GM12878 (cell line): ENCODE measurements at regions not wholly inside any gene's neighbourhood (a gene's known extent, or its start where the extent isn't known, plus 50 kb on each side); places are given as distances from the start of the nearest gene placed in this dataset.

Experiments used
- ATAC-seq: fragments of 200-7000 bp; cut with Tn5 transposase; 3 replicates; pipeline ENCODE4 v1.9.1; 2020; ENCODE audit warnings: mild to moderate bottlenecking, moderate library complexity
- BruUV-seq: library from RNA; stranded (reverse); fragments of 400-500 nt; replicated peaks from 2 replicates; lab custom pipeline; 2021; lab: Mats Ljungman, UMichigan
- CTCF ChIA-PET: fragments of 300-600 bp; sonication (Branson Sonifier 250); formaldehyde crosslinking; extraction: SDS; loops from one replicate; lab custom pipeline; 2021; ENCODE audit warnings: inconsistent platforms; lab: Yijun Ruan, JAX
- POLR2A ChIA-PET: fragments of 350-600 bp; formaldehyde crosslinking; extraction: SDS; loops from one replicate; lab custom pipeline; 2021; ENCODE audit warnings: inconsistent platforms; lab: Charles Lee
- RAD21 ChIA-PET: fragments of 300-600 bp; sonication (Branson Sonifier 250); formaldehyde crosslinking; loops from one replicate; lab custom pipeline; 2023; ENCODE audit warnings: antibody characterized with exemption; ENCODE audit not compliant: unreplicated experiment; lab: Charles Lee
- SMC1A ChIA-PET: fragments of 300-600 bp; sonication (Branson Sonifier 250); formaldehyde crosslinking; loops from one replicate; lab custom pipeline; 2023; ENCODE audit not compliant: unreplicated experiment, uncharacterized antibody; lab: Charles Lee
- DNase-seq: peaks from one replicate; pipeline ENCODE4 v3.0.0-alpha.2; 2011; ENCODE audit warnings: low read depth, low spot score
- FAIRE-seq: peaks from 3 replicates; lab custom pipeline; 2011; peaks lifted over from hg19 to GRCh38; lab: Jason Lieb, UNC
- H2AFZ ChIP-seq: 2 replicates; pipeline ENCODE4 v1.6.0; 2011; ENCODE audit warnings: low read depth, low read length, control low read depth; ENCODE audit not compliant: control insufficient read depth
- H3K27ac ChIP-seq: 2 replicates; pipeline ENCODE4 v1.5.1; 2011; ENCODE audit warnings: control low read depth; ENCODE audit not compliant: control insufficient read depth, insufficient read depth
- H3K27me3 ChIP-seq, 2 experiments: replicated peaks in 1 of 2; 2 replicates each; pipeline versions ENCODE4 v1.6.0 to v1.6.1; 2011; ENCODE audit warnings: low read length in 1 of 2; ENCODE audit not compliant: control insufficient read depth in 2 of 2, insufficient read depth in 2 of 2
- H3K36me3 ChIP-seq, 2 experiments: 2 replicates each; pipeline ENCODE4 v1.5.1; 2011; ENCODE audit warnings: low read length in 1 of 2; ENCODE audit not compliant: control insufficient read depth in 2 of 2, insufficient read depth in 2 of 2
- H3K4me1 ChIP-seq: 2 replicates; pipeline ENCODE4 v1.6.1; 2011; ENCODE audit warnings: mild to moderate bottlenecking, low read length, moderate library complexity, mixed read lengths; ENCODE audit not compliant: control insufficient read depth, insufficient read depth
- H3K4me2 ChIP-seq: 2 replicates; pipeline ENCODE4 v1.6.0; 2011; ENCODE audit warnings: control low read depth; ENCODE audit not compliant: control insufficient read depth, insufficient read depth
- H3K4me3 ChIP-seq: fragments of 200-600 bp; sonication (generic); 2 replicates; pipeline ENCODE4 v1.5.1; 2016
- H3K79me2 ChIP-seq: 2 replicates; pipeline ENCODE4 v1.6.0; 2011; ENCODE audit warnings: low read length; ENCODE audit not compliant: control insufficient read depth, insufficient read depth
- H3K9ac ChIP-seq: 2 replicates; pipeline ENCODE4 v1.8.0; 2011; ENCODE audit warnings: low read length, control low read depth, mixed read lengths; ENCODE audit not compliant: control insufficient read depth, insufficient read depth
- H3K9me3 ChIP-seq: replicated peaks from 3 replicates; pipeline ENCODE4 v1.5.1; 2011; ENCODE audit warnings: mild to moderate bottlenecking, low read length; ENCODE audit not compliant: control insufficient read depth, insufficient read depth
- H4K20me1 ChIP-seq: 2 replicates; pipeline ENCODE4 v1.6.0; 2011; ENCODE audit not compliant: control insufficient read depth, insufficient read depth
- CREM ChIP-seq: IDR thresholded peaks from 2 replicates; pipeline ENCODE4 v1.6.1; 2014; ENCODE audit warnings: antibody characterized with exemption, low read depth
- FOS ChIP-seq: IDR thresholded peaks from 3 replicates; pipeline ENCODE4 v1.6.1; 2011; ENCODE audit warnings: borderline replicate concordance; ENCODE audit not compliant: insufficient read length; ENCODE audit errors: extremely low read depth
- GATAD2B ChIP-seq: fragments of 450-650 bp; conservative IDR thresholded peaks from 2 replicates; pipeline ENCODE4 v1.6.1; 2017; ENCODE audit warnings: low read depth, mild to moderate bottlenecking, moderate library complexity
- HDAC6 ChIP-seq: fragments of 200-600 bp; sonication (generic); IDR thresholded peaks from one replicate; pipeline ENCODE4 v1.8.0; 2017; ENCODE audit warnings: antibody characterized with exemption; ENCODE audit not compliant: unreplicated experiment
- IRF3 ChIP-seq: fragments of 450-650 bp; IDR thresholded peaks from 2 replicates; pipeline ENCODE4 v1.6.1; 2014; ENCODE audit warnings: mild to moderate bottlenecking
- MLLT1 ChIP-seq: fragments of 450-650 bp; IDR thresholded peaks from 2 replicates; pipeline ENCODE4 v1.6.1; 2016; ENCODE audit warnings: mild to moderate bottlenecking
- NR2F1 ChIP-seq: fragments of 450-650 bp; conservative IDR thresholded peaks from 2 replicates; pipeline ENCODE4 v1.6.1; 2017; ENCODE audit warnings: mild to moderate bottlenecking
- PBX3 ChIP-seq: IDR thresholded peaks from 2 replicates; pipeline ENCODE4 v1.6.1; 2011; ENCODE audit warnings: mild to moderate bottlenecking, low read depth, low read length, moderate library complexity; ENCODE audit not compliant: insufficient replicate concordance
- PRDM15 ChIP-seq: fragments of 450-650 bp; formaldehyde crosslinking; IDR thresholded peaks from 2 replicates; pipeline ENCODE4 v1.4.0; 2020; ENCODE audit warnings: mild to moderate bottlenecking, moderate library complexity
- SMC3 ChIP-seq: IDR thresholded peaks from 2 replicates; pipeline ENCODE4 v1.6.1; 2011; ENCODE audit warnings: low read length, improper control_type of control experiment, borderline replicate concordance
- ZNF274 ChIP-seq: IDR thresholded peaks from one replicate; pipeline ENCODE4 v1.8.0; 2011; ENCODE audit not compliant: insufficient read length, insufficient read depth
- ZNF622 ChIP-seq: fragments of 450-650 bp; IDR thresholded peaks from 2 replicates; pipeline ENCODE4 v1.6.1; 2017; ENCODE audit warnings: mild to moderate bottlenecking, inconsistent platforms
- ZNF687 ChIP-seq: fragments of 450-650 bp; IDR thresholded peaks from 2 replicates; pipeline ENCODE4 v1.6.1; 2017; ENCODE audit warnings: mild to moderate bottlenecking, moderate library complexity
- WGBS: methylation state at CpG from one replicate; pipeline ENCODE4 v1.1.6; 2016; ENCODE audit warnings: low lambda C conversion rate; ENCODE audit not compliant: insufficient replicate concordance, insufficient coverage; ENCODE audit errors: missing lambda C conversion rate; 5-methylcytosine and 5-hydroxymethylcytosine counted together
- in situ Hi-C: fragments of 300-500 bp; cut with MboI; formaldehyde crosslinking; loops from 9 replicates; pipeline ENCODE4 v1.14.3; 2018; ENCODE audit warnings: mixed read lengths
- intact Hi-C: fragments of 100-400 bp; cut with micrococcal nuclease; formaldehyde crosslinking; loops from one replicate; pipeline ENCODE4 v1.14.2; 2022; ENCODE audit not compliant: unreplicated experiment

GRCh38 chr5:91315701-91316100 lies 67.4 kb downstream of the ARRDC3 start:
- H4K20me1 ChIP-seq, result no peaks in the 10 kb centered on the region
- ChIA-PET SMC1A (interaction anchor here (1.4 kb wide), 1 partner anchor 82 kb away, joined by 5 read pairs; no protein-coding TSS in a partner anchor), RAD21 (no interaction called here), POLR2A (no interaction called here), CTCF (interaction anchor here (0.9 to 1.3 kb wide), 4 partner anchors 17 to 384 kb away, joined by 3 to 4 read pairs (median 4); no protein-coding TSS in a partner anchor)
- no peaks in the 10 kb centered on the region for H3K36me3 ChIP-seq
- H3K4me1 ChIP-seq, result peaks cover 17% of the 10 kb centered on the region
- FAIRE-seq (no peak), ATAC-seq (no peak), DNase-seq (no peak)
- no peaks in the 10 kb centered on the region; the same call in 2 of the 3 replicates for H3K9me3 ChIP-seq
- BruUV-seq, result no TSS peak
- 86% methylated on average over 4 of the region's 4 CpGs for WGBS
- in situ Hi-C loops, result no loop called here
- H3K4me2 ChIP-seq, result no peak overlapping the region
- H3K79me2 ChIP-seq, result no peaks in the 10 kb centered on the region
- no peak overlapping the region for H3K27ac ChIP-seq
- no peaks in the 10 kb centered on the region for H3K27me3 ChIP-seq
- intact Hi-C loops, result no loop called here
- no peak overlapping the region for H2AFZ ChIP-seq
- H3K4me3 ChIP-seq, result no peak overlapping the region
- H3K9ac ChIP-seq, result no peak overlapping the region
- TF ChIP-seq PRDM15 (CRISPR knock-in tag), result no peak
- TF ChIP-seq PBX3, result no peak
- no peak for TF ChIP-seq GATAD2B
- no peak for TF ChIP-seq ZNF274
- TF ChIP-seq ZNF622, result no peak
- no peak for TF ChIP-seq NR2F1
- no peak for TF ChIP-seq FOS
- no peak for TF ChIP-seq SMC3
- no peak for TF ChIP-seq CREM
- no peak for TF ChIP-seq MLLT1
- TF ChIP-seq ZNF687, result no peak
- no peak for TF ChIP-seq HDAC6
- TF ChIP-seq IRF3, result no peak
